NCI-H1105 treated with DMSO at 0.1 percent for 48 hours (cell line): ENCODE measurements at regions not wholly inside any gene's neighbourhood (a gene's known extent, or its start where the extent isn't known, plus 50 kb on each side); places are given as distances from the start of the nearest gene placed in this dataset.
A peak's percentile ranks its signal among the peaks of the same experiment; 100 is the strongest.

ENCODE experiments used
- DNase-seq: peaks from one replicate; lab custom pipeline; 2025; lab: John Stamatoyannopoulos, UW

DNA sequence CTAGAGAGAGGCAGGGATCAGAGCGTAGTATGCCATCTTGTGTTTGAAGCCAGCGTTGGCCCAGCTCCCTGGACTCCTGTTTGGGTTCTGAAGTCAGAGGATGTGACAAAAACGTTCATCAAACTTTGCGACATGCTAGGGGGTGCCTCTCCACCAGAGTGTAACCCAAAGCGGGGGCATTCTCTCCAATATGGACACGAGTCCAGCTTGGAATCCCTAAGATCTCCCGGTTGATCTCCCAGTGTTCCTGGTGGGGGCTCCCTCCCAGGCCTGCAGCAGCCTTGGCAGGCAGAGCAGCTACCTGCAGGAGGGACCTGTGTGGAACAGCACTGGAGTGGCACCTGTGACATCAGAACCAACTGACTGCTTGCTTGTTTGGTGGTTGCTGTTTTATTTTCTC lies 218.8 kb upstream of the ECI2 start:
- no peak for DNase-seq

DNA sequence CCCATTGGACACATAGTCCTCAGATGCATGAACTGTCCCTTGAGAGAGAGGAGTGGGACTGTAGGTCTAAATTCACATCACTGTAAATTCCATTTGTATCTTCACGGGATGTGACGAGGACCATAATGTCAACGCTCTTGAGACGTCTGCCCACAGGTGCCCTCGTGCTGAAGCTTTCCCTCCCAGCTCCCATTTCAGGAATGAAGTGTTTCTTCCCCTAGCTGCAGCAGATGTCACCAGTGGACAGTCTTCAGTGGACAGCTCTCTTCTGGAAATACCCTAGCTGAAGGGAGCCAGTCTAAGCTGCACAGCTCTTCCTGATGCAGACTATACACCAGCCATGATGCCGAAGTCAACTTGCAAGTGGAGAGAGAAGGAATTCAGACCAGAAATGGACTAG lies 217.4 kb upstream of the ECI2 start:
- no peak for DNase-seq

DNA sequence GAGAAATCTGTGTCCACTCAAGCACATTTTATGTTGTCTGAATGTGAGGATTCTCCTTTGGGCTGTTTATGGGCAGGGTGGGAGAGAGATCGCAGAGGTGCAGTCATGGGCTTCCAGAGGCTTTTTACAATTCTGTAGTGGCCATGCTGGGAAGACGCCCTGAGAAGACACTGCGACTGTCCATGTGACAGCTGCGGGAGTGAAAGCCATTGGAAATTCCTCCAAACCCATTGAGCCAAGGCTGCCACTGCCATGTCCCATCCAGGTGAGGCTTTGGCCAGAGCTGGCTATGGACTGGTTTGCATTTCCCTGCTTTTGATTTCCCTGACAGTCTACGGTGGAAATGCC lies 216.9 kb upstream of the ECI2 start:
- DNase-seq: no peak

DNA sequence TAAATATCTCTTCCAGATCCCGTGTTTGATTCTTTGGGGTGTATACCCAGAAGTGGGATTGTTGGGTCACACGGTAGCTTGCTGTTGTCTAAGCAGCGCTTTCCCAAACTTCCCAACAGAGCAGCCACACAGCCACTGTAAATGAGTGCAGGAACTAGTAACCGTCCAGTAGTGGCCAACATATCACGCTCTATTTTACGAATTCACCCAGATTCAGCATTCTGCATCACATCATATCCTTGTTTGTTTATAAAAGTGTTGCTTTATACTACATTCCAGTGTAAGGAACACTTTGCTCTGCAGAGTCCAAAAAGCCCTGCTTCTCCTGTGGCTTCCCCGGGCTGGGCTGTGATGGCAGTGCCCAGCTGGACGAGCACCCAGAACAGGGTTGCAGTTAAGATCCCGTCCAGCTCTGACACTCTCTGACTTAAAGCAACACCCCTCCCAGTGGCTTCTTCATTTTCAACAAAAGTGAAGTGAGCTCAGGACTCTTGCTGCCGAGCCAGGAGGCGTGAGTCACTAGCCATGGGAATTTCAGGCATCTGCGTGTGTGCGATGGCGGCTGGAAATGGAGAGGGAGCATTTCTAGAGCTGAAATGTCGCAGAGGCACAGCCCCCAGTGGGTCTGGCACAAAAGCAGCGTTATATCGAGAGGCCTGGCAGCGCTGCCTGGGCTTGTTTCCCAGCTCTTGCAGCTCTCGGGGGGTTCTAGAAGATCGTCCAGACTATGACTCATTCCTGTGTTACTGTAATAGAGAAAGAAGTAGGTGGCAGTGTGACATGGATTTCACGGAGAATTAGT lies 216.3 kb upstream of the ECI2 start:
- no peak for DNase-seq

DNA sequence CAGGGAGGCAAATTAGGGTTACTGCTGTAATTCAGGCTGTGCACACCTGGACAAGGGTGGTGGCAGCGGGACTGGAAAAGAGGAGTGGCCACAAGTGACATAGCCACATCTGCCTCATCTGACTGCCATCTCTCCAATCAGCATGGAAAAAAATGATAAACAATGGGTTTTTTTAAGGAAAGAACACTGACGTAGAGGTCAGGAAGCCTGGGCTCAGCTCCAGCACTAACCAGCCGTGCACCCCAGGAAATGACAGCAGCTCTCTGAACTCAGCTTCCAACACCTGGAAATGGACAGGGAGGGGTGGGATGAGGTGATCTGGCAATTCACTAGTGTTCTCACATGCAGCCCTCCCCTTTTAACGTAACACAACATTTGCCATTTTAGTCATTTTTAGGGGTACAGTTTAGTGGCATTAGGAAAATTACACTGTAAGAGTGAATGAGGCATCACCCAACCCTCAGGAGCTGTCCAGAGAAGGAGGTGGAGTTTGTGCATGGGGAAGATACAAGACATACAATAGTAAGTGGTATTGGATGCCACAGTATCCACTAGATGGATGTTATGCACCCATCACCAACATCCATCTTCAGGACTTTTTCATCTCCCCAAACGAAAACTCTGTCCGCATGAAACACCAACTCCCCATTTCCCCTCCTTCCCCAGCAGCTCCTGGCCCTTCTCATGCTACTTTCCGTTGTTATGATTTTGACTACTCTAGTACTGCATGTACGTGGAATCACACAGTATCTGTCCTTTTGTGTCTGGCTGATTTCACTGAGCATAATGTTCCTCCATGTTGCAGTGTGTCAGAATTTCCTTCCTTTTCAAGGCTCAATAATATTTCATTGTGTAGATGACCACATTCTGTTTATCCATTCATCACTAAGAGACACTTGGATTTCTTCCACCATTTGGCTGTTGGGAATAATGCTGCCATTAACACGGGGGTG lies 215.5 kb upstream of the ECI2 start:
- DNase-seq: no peak

DNA sequence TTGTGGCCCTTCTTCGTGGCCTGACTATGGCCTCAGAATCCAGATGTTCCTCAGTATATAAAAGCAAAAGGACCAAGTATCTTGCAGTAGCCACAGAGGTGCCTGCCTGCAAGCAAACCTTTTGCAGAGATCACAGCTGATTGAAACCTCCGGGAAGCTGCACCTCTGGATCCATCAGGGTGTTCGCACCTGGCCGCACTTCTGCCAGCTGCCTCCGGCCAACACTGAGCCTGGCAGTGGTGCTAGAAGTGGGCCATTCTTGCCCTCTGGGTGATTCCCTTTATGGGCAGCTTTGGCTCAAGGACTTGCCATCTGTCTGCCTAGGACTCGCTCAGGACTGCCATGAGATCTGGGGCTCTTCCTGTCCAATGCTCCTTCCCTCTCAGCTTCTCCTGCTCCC lies 214.6 kb upstream of the ECI2 start:
- no peak for DNase-seq

DNA sequence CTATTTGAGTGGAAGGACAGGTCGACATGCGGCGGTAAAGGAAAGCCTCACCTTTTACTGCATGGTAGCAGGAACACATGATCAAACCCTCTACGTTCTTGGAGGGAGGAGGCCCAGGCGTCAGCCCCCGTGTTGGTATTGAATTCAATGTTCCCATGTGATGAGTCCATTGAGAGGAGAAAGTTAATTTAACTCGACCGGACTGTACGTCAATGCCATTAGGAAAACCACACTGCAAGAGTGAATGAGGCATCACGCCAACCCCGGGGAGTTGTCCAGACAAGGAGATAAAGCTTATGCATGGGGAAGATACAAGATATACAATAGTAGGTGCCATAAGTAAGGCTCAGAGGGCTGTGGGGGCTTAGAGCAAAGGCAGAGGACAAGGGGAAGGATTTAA lies 213.9 kb upstream of the ECI2 start:
- DNase-seq: no peak

DNA sequence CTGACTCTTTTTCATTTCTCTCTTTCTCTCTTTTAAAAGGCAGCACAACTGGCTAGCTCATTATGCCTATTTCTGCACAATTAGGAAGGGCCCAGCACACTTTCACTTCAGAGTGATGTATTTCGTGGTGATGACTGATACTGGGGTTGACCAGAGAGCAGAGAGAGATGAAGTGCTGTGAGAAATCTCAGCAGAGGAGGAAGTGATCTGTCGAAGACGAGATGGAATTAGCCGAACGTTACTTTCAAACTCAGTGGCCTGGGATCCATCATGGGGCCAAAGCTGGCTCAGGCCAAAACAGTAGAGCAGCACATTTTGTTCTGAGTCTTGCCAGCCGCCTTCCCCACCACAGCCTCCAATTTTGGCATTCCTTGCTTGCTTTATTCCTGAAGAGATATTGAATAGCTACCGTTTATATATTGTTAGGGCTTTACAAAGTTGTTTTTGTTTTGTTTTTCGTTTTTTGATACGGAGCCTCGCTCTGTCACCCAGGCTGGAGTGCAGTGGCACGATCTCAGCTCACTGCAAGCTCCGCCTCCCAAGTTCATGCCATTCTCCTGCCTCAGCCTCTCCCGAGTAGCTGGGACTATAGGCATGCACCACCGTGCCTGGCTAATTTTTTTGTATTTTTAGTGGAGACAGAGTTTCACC lies 213.2 kb upstream of the ECI2 start:
- no peak for DNase-seq

DNA sequence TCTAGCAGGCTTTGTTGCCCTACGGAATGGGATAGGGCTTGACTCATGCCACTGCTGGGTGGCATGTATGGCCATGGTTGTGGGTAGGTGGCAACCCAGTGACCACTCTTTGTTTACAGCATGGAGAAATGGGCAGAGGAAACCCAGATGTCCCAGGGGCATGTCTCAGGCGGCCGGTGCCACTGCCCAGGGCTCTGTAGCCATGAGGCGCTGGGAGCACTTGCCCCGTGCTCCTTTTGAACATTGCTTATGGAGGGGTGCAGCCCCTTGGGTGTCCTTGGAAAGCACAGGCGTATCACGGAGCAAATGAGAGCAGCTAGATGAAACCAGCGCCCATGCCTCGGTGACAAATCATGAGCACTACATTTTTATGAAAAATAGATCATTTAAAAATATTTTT lies 212.5 kb upstream of the ECI2 start:
- no peak for DNase-seq

DNA sequence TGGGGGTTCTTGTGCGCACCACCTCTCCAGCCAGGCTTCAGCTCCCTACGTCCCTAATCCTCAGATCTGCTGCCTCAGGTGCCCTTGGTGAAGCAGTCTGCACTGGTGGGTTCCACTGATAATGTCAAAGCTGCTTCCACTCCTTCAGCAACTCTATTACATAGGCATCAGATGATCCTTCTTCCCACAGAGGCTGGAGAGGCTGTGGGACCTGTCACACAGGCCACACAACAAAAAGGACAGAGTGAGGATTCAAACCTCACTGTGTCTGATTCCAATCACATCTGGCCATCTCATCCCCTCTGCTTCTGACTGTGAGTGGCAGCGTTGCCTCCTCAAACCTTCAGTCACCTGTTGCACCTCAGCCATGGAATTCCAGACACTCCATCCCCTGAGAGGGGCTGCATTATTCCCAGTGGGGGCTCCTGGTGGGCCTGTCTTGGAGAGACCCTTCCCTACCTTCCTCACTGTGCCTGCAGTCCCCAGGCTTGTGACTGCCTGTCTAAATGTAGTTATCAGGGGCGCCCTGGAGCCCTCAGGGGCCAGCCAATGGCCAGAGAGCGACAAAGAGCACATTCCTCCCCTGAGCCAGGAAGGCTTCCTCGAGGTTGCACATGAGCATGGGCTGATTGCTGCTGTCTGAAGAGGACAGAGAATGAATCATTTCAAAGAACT lies 211.4 kb upstream of the ECI2 start:
- DNase-seq: no peak

DNA sequence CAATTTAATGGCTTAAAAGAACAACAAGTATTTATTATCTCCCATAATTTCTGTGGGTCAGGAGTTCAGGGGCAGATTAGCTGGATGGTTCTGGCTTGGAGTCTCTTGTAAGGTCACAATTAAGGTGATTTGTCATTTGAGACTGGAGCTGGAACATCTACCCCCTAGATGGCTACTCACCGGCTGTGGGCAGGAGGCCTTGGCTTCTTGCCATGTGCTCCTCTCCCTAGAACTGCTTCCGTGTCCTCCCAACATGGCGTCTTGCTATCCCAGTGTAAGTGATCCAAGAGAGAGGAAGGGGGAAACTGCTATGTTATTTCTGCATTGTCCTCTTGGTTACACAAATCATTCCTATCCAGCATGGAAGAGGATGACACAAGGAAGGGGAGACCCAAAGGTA lies 210.2 kb upstream of the ECI2 start:
- DNase-seq: no peak

DNA sequence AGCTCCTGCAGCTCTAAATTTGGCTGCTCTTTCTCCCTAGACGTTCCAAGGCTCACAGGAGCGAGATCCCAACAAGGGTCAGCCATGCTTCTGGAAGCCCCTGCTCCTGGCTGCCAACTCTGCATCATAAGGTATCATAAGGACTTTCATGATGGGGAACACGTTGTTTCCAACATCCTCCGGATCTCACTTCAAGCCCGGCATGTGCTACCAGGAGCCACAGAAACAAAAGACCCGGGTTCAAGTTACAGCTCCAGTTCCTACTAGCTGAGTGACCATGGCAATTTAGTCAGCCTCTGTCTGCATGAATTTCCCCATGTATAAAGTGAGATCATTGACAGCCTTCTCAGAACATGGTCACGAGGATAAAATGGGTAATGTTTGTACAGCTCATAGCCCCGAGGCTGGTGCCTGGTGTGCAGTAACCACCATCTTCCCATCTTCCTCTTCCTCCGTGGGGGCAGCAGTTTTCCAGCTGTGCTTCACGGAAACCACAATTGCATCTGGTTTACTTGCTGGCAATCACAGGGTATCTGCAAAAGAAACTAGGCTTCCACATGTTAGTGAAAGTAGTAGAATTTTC lies 209.0 kb upstream of the ECI2 start:
- DNase-seq: no peak

DNA sequence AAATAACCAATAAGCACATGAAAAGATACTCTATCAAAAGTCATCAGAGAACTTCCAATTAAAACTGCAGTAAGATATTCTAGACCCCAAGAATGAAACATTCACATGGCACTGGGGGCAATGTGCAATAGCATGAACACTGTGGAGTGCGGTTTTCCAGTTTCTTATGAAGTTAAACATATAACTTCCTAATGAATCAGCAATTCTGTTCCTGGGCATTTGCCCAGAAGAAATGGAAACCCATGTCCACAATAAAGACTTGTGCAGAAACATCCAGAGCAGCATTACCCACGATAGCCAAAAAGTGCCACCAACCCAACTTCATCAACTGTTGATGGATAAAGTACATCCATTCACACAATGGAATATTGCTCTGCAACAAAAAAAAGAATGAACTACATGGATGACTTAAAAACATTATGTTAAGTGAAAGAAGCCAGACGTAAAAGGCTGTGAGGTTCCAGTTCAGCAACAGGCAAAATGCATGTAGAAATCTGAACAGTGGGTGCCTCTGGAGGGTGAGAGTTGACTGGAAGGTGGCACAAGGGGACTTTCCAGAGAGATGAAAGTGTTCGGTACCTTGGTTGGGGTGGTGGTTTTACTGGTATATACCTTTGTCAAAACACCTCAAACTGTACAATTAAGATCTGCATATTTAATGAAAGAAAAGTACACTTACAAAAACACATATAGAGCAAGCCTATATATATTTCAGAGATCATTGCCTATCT lies 207.2 kb upstream of the ECI2 start:
- no peak for DNase-seq

DNA sequence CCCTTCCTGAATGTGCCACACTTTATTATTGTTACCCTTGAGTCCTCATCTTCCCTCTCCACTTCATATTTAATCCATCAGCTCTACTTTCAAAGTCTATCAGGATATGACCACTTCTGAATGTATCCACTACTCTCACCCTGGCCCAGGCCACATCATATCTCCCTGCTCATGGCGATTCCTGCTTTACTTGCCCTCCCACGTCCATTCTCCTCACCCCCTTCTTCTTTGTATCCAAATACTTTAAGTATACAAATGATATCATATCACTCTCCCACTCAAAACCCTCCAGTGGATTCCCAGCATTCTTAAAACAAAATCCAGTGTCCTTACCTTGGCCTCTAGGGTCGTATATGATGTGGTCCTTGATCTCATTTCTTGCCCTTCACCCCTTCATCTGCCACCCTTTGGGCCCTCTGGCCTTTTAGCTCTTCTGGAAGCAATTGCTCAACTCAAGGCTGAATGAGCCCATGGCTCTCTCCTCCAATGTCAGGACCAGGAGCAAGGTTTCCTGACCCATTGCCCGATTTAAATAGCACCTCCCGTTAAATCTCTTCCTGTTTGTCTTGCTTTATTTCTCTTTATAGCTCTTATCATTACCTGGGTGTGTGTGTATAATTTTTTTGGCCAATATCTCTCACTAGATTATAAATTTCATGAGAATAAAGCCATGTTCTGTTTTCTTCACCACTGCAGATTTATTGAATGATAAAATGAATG lies 205.9 kb upstream of the ECI2 start:
- no peak for DNase-seq

DNA sequence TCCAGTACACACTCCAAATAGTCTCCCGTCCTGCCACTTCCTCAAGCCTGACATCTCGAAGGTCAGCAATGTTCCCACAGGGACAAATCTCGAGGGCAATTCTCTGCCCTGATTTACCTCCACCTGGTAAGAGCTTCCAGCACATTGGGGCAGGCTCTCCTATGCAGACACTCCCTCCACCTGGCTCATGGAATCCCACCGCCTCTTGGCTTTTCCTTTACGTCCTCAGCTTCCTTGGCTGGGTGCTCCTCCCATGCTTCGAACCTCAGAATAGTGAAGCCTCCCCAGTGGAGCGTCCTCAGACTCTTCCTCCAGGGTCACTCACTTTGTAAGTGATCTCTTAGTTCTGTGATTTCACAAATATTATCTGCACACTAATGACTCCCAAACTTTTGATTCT lies 205.2 kb upstream of the ECI2 start:
- no peak for DNase-seq

DNA sequence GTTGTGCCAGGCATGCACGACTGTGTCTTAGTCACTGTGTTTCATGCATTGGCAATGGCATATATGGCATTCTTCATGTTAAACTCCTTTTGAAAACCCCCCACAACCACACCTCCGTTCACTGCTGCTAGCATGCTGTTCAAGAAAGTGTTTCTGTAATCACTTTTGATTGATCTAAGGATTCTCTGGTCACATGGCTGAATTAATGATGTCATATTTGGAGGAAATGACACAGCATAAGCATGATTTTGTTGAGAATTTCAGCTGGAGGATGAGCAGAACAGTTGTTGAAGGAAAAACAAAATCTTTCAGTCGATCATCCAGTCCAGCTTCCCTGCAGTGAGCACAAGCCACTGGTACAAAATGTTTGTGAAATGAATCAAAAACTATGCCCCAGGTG lies 203.5 kb upstream of the ECI2 start:
- DNase-seq: no peak

DNA sequence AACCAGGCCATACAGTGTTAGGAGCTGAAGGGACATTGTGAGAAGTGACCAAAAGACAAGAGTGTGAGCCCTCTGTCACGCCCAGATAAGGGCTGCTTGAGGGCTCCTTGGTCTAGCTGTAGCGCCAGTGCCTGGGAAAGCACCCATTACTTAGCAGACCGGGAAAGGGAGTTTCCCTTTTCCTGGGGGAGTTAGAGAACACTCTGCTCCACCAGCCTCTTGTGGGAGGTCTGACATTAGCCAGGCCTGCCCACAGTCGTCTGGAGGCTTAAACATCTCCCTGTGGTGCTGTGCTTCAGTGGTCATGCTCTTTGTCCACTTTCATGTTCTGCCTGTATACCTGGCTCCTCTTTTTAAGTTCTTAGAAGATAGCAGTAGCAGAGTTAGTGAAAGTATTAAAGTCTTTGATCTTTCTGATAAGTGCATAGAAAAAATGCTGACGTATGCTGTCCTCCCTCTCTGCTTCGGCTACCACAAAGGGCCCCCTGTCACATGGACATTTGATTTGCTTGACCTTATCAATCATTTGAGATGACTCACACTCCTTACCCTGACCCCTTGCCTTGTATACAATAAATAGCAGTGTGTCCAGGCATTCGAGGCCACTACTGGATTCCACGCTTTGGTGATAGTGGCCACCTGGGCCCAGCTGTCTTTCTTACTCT lies 201.5 kb upstream of the ECI2 start:
- DNase-seq: no peak

DNA sequence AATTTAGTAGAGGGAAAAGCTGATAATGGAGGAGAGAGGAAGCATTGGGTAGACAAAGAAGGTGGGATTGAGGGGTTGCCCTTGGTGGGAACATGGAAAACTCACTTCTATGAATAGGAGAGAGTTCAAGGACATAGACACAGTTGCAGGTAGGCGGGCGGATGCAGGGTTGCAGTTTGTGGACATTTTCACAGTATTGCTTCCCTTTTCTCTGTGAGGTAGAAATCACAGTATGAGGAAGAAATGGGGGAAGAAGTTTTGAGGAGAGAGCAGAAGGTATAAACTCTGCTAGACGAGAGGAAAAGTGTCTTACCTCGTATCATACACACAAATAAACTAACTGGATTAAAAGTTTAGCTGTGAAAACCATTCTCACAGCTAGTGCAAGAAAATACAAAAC lies 200.7 kb upstream of the ECI2 start:
- DNase-seq: no peak

DNA sequence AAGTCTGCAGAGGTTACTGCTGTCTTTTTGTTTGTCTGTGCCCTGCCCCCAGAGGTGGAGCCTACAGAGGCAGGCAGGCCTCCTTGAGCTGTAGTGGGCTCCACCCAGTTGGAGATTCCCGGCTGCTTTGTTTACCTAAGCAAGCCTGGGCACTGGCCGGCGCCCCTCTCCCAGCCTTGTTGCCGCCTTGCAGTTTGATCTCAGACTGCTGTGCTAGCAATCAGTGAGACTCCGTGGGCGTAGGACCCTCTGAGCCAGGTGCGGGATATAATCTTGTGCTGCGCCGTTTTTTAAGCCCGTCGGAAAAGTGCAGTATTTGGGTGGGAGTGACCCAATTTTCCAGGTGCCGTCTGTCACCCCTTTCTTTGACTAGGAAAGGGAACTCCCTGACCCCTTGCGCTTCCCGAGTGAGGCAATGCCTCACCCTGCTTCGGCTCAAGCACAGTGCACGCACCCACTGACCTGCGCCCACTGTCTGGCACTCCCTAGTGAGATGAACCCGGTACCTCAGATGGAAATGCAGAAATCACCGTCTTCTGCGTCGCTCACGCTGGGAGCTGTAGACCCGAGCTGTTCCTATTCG lies 198.9 kb upstream of the ECI2 start:
- peak; percentile 64 for DNase-seq

DNA sequence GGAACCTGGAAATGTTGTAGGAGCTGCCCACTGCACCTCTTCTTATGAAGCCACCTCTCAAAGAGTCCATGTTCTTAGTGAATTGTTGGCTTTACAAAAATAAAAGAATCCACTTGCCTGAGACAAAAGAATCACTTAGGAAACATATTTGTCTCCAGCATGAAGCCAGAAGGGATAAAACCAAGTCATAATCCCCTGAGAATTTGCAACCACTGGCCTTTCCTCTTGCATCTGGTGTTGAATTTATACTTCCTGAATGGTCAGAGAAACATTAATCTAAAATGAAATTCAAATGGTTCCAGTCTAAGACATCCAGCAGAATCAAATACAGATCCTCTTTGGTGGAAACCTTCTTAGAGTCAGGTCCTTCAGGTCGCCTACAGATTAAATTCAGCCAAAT lies 192.5 kb upstream of the ECI2 start:
- DNase-seq: no peak
